C1 segment of cervical spinal cord (tissue), 14 donors: ENCODE measurements at regions not wholly inside any gene's neighbourhood (a gene's known extent, or its start where the extent isn't known, plus 50 kb on each side); places are given as distances from the start of the nearest gene placed in this dataset.

Source experiments
- DNase-seq, 14 donors: peaks; one replicate each; lab custom pipeline; 2025; lab: John Stamatoyannopoulos, UW

DNA sequence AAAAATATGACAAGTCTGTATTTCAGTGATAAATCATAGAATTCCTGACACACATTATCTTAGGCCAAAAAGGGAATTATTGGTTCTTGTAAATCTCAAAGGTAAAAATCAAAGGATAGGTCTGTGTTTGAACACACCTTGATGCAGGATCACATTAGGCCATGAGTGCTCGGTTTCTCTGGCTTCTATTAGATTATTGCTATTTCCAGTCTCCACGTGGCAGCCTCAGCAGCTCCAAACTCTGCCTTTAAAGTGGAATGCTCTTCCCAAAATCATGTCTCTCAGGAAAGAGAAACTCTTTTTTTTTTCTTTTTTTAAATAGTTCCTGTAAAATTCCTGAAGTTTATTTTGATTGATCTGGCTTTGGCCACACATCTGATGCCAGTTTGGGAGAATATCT is 105.6 kb upstream of the FRMD6 start:
- no peak for DNase-seq

DNA sequence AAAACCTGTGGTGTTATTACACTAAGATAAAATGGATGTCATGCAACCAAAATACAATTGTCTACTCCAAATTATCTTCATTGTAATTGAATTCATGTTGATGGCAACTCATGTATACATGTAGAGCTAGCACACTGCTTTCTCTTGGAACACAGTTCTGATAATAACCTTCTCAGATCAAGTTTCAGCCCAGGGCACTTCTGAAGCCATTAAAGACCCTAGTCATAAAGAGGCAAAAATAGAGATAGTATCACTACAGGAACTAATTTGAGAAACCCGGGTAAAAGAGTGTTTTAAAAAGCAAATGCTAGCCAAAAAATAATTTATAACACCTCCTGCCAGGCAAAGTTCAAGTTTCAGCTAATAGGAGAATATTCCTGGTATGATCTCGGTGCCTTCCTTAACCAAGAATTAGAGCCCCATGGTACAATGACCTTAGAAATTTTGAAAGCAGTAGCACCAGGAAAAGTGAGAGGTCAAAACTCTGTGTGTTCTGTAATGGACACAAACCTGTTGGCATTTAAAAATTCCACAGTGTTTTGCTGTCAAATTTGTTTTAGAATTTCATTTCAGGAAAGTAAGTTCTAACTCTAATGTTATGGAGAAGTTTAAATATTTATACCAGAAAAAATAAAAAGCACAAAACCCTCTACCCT is 105.0 kb upstream of the FRMD6 start:
- DNase-seq = no peak

DNA sequence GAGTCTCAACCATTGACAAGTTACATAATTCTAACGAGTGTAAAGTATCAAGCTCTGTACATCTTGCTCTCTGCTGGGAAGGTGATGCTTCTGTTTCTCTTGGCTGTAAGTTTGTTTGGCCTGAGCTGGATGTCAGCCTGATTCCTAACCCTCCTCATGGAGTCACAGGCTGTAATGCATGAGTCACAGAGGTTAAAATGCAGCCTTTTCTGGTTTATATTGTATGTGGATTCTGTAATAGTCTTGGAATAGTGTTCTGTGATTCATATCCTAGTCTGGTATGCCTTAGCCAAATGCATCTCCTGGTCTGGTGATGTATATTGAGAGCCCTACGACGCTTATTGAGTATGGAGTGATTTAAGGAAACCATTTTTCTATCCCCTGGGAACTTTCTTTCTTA is 104.5 kb upstream of the FRMD6 start:
- DNase-seq = no peak

- no peak for DNase-seq
Measured at GRCh38 chr14:51547701-51548100, 104.0 kb upstream of the FRMD6 start.

- DNase-seq = no peak
Measured at GRCh38 chr14:51548187-51548586, 103.5 kb upstream of the FRMD6 start.

- no peak for DNase-seq
Measured at GRCh38 chr14:51550636-51551035, 101.1 kb upstream of the FRMD6 start.

DNA sequence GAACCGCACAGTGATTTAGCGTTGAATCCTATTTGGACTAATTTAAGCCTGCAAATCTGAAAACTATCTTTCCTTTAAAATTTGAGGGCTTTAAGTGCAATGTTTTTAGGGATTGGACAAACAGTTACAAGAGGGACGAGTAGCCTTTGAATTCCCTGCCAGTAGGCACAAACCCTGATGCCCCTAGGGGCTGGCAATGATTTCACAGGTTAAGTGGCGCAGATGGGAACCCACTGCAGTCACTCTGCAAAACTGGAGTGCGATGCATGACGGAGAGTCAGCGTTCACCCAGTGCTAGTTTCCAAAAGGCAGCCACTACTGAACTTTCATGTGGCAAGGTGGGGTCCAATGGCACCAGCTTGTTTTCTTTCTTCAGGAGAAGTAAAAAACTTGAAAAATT is 99.4 kb upstream of the FRMD6 start:
- no peak for DNase-seq

- DNase-seq = no peak
Measured at GRCh38 chr14:51552768-51553404, 98.8 kb upstream of the FRMD6 start.

DNA sequence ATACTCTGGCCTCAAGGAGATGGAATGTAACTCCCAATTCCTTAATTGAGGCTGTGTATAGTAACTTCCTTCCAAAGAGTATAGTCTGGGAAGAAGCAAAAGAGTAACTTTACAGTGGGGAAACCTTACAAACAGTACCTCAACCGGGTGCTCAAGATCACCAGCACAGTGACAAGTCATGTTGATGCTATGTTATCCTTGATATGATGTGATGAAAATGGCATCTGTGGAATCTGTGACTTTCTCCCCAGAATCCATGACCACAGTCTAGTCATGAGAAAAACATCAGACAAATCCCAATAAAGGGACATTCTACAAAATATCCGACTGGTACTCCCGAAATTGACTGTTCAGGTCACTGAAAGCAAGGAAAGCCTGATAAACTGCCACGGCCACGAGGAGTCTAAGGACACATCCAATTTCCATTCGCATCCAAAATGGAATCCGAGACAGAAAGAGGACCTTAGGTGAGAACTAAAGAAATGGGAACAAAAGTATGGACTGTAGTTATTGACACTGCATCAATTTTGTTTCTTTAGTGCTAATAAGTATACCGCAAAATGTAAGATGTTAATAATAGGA is 97.3 kb upstream of the FRMD6 start:
- no peak for DNase-seq

GRCh38 chr14:51554953-51555352 is 96.8 kb upstream of the FRMD6 start:
- no peak for DNase-seq

- no peak for DNase-seq
Measured at GRCh38 chr14:51561141-51561540, 90.6 kb upstream of the FRMD6 start.

- no peak for DNase-seq
Measured at GRCh38 chr14:51562816-51563215, 88.9 kb upstream of the FRMD6 start.

DNA sequence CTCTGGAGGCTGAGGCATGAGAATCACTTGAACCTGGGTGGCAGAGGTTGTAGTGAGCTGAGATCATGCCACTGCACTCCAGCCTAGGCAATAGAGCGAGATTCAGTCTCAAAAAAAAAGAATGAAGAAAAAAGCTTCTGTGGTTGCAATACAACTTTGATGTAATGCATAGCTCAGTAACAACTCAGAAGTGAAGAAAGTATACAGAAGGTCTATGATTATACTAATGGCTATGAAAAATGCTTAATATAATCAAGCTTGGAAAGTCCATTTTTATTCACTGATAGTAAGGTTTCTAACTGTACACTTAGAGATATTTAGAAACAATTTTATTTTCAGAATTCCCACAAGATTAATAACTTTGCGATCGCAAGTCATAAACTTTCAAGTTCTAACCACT is 88.2 kb upstream of the FRMD6 start:
- no peak for DNase-seq

DNA sequence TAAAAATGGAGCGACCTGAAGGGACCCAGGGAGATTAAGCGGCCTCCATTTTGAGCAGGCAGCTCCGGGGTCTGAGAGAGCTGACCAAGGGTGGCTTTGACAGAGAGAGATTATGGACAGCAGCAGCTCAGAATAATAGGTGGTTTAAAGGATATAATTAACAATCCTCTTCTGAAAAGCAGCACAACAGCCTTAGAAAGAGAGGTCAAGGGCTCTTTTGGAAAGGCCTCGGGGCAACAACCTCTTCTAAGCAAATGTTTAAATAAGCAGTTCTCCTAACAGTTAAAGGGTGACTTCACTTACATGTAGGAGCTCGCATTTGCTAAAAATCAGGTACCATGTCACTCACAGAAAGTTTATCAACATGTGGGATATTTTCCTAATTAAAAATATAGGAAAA is 87.2 kb upstream of the FRMD6 start:
- no peak for DNase-seq

DNA sequence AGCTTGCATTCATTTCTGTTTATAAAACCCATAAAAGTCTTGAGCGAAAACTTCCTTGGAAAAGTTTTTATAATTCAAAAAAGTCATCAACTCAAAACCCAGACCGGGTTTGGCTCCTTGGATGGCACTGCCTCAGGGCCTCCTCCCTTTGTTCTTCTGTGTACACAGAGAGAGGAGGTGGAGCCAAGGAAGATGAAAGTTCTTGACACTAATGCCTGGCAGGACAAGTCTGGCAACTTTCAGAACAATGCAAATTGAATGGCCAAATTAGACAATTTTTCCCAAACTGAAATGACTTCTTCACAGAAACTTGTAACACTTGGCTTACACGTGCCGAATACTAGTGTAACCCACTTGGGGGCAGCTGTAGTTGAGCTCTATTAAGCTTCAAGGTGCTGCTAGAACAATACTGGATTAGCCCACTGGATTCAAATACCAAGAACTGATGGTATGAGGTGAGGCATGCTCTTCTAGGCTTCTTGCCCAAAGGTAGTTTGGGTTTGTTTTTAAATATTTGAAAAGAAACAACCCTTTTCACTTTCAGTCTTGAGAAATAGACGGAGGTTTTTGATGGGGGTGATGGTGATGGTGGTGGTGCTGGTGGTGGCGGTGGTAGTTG is 86.6 kb upstream of the FRMD6 start:
- no peak for DNase-seq

DNA sequence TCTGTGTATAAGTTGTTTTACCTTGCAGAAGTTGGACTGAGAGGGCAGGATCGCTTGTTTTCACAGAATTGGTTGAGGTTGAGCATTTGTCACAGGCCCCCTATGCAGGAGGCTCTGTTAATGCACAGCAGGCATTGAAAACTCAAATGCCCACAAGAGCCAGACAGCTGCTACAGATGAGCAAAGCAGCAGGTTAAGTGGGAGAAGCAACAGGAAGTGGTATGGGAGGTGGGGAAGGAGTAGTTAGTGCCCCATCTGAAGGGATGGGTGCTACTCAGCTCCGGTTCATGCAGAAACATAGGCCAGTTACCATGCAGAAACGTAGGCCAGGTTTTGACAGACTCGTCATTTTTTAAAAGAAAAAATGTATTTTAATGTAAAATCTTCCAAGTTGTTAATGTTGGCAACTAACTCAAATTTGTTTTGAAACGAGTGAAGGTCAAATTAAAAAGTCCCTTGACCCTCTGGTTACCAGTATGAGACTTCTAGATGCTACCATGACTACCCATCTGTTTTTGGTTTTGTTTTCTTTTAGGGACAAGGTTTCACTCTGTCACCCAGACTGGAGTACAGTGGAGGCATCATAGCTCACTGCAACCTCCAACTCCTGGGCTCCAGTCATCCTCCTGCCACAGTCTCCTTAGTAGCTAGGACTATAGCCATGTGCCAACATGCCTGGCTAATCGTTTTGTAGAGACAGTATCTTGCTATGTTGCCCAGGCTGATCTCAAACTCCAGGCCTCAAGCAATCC is 84.7 kb upstream of the FRMD6 start:
- DNase-seq = no peak

DNA sequence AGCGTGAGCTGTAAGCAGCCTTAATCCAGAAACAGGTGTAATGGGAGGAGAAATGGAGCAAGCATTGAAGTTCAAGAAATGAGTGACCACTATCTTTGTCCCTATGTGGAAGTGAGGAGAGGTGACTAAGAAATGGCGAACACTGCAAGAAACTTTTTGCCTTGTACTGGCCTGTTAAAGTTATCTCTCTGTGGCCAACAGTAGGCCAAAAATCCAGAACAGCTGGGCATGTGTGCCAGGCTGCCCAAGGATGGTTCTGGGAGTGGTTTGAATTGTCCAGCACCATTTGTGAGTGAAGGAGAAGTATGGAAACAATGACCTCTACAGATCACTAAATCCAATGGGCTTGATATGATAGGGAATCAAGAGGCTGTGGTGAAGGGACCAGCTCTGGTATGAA is 83.3 kb upstream of the FRMD6 start:
- DNase-seq = no peak

- no peak for DNase-seq
Measured at GRCh38 chr14:51573607-51574006, 78.1 kb upstream of the FRMD6 start.

DNA sequence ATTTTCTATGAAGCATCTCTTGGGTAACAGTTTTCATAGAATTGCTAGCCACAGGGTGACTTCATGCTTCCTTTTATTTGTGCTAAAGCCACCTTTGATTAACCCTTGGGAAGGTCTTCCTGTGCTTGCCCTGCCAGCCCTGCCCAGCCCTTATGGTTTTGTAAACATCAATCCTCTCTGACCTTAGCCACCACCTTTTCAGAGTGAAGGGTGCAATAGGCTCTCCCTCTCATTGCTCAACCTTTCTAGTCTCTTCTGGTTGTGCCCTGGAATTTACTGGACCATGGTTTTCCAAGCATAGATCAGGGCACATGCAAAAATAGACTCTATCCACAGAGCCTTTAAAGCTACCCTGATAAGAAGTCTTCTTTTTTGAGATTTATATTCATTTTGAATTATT is 77.7 kb upstream of the FRMD6 start:
- DNase-seq = no peak

GRCh38 chr14:51575349-51576116 is 76.2 kb upstream of the FRMD6 start:
- no peak for DNase-seq

GRCh38 chr14:51576117-51576430 is 75.6 kb upstream of the FRMD6 start:
- no peak for DNase-seq

GRCh38 chr14:51576879-51577278 is 74.8 kb upstream of the FRMD6 start:
- DNase-seq = no peak
